GM21381 (cell line): ENCODE measurements at regions not wholly inside any gene's neighbourhood (a gene's known extent, or its start where the extent isn't known, plus 50 kb on each side); places are given as distances from the start of the nearest gene placed in this dataset.

Source experiments
- ATAC-seq: cut with Tn5 transposase; IDR thresholded peaks from one replicate; pipeline ENCODE4 v1.9.1; 2021; ENCODE audit warnings: mild to moderate bottlenecking, moderate library complexity; ENCODE audit not compliant: unreplicated experiment

GRCh38 chr12:59088673-59089072, 168.4 kb upstream of the LRIG3 start:
- no peak for ATAC-seq

GRCh38 chr12:59087691-59088090, 167.4 kb upstream of the LRIG3 start:
- no peak for ATAC-seq

- no peak for ATAC-seq
Observed at GRCh38 chr12:59087077-59087673, 166.9 kb upstream of the LRIG3 start.

- no peak for ATAC-seq
Observed at GRCh38 chr12:59086126-59086525, 165.8 kb upstream of the LRIG3 start.

GRCh38 chr12:59085690-59086089, 165.4 kb upstream of the LRIG3 start:
- no peak for ATAC-seq

- no peak for ATAC-seq
Observed at GRCh38 chr12:59084511-59085375, 164.4 kb upstream of the LRIG3 start.

- no peak for ATAC-seq
Observed at GRCh38 chr12:59082952-59083351, 162.6 kb upstream of the LRIG3 start.

- no peak for ATAC-seq
Observed at GRCh38 chr12:59080101-59080500, 159.8 kb upstream of the LRIG3 start.

- no peak for ATAC-seq
Observed at GRCh38 chr12:59079472-59079871, 159.2 kb upstream of the LRIG3 start.

- no peak for ATAC-seq
Observed at GRCh38 chr12:59079002-59079401, 158.7 kb upstream of the LRIG3 start.

GRCh38 chr12:59077575-59078426, 157.5 kb upstream of the LRIG3 start:
- no peak for ATAC-seq

GRCh38 chr12:59077153-59077552, 156.8 kb upstream of the LRIG3 start:
- no peak for ATAC-seq

GRCh38 chr12:59076622-59077021, 156.3 kb upstream of the LRIG3 start:
- ATAC-seq, result no peak

- ATAC-seq, result no peak
Observed at GRCh38 chr12:59075968-59076490, 155.7 kb upstream of the LRIG3 start.

GRCh38 chr12:59075141-59075540, 154.8 kb upstream of the LRIG3 start:
- no peak for ATAC-seq

- no peak for ATAC-seq
Observed at GRCh38 chr12:59070322-59070933, 150.1 kb upstream of the LRIG3 start.

GRCh38 chr12:59069516-59069915, 149.2 kb upstream of the LRIG3 start:
- no peak for ATAC-seq

GRCh38 chr12:59068436-59068835, 148.1 kb upstream of the LRIG3 start:
- ATAC-seq, result no peak

GRCh38 chr12:59067083-59067482, 146.8 kb upstream of the LRIG3 start:
- ATAC-seq, result no peak

GRCh38 chr12:59066445-59066844, 146.1 kb upstream of the LRIG3 start:
- ATAC-seq, result no peak
